Testis (tissue), 2 donors: ENCODE measurements at regions not wholly inside any gene's neighbourhood (a gene's known extent, or its start where the extent isn't known, plus 50 kb on each side); places are given as distances from the start of the nearest gene placed in this dataset.

ENCODE experiments used
- DNase-seq: peaks from one replicate; pipeline ENCODE4 v3.0.0-alpha.2; 2019
- H3K27ac ChIP-seq, 2 donors: fragments of 200-600 bp; sonication (generic); one replicate each; pipeline ENCODE4 v1.5.1; 2019
- H3K27me3 ChIP-seq: fragments of 200-600 bp; sonication (generic); one replicate; pipeline ENCODE4 v1.5.1; 2019
- H3K36me3 ChIP-seq: fragments of 200-600 bp; sonication (generic); one replicate; pipeline ENCODE4 v1.5.1; 2017; ENCODE audit warnings: low read depth; ENCODE audit errors: missing control alignments
- H3K4me1 ChIP-seq: fragments of 200-600 bp; sonication (generic); one replicate; pipeline ENCODE4 v1.5.1; 2019
- H3K4me3 ChIP-seq, 2 donors: fragments of 200-600 bp; sonication (generic); one replicate each; pipeline ENCODE4 v1.5.1; 2017 to 2019
- H3K9me3 ChIP-seq: fragments of 200-600 bp; sonication (generic); one replicate; pipeline ENCODE4 v1.5.1; 2017
- CTCF ChIP-seq, 3 experiments: fragments of 450-650 bp in 2 of 3; fragments of 200-600 bp in 1 of 3; sonication (generic) in 1 of 3; IDR thresholded peaks; one replicate each; pipeline ENCODE4 v1.5.1; 2016 to 2019; ENCODE audit warnings: antibody characterized with exemption in 3 of 3, mild to moderate bottlenecking in 2 of 3, moderate library complexity in 1 of 3
- POLR2A ChIP-seq: fragments of 450-650 bp; IDR thresholded peaks from one replicate; pipeline ENCODE4 v1.6.1; 2017; ENCODE audit warnings: antibody characterized with exemption, mild to moderate bottlenecking, moderate library complexity
- WGBS, 2 donors: methylation state at CpG; one replicate each; pipeline ENCODE4 v1.1.5; 2018; 5-methylcytosine and 5-hydroxymethylcytosine counted together
- intact Hi-C: fragments of 100-400 bp; cut with DNase I; formaldehyde crosslinking; loops from one replicate; pipeline ENCODE4 v1.15.1; 2023; ENCODE audit warnings: low total_unique reads

- no peaks in the 10 kb centered on the region for H3K4me1 ChIP-seq
- H3K27ac ChIP-seq, result no peak overlapping the region
- no peak for DNase-seq
- no peaks in the 10 kb centered on the region for H3K27me3 ChIP-seq
- H3K9me3 ChIP-seq, result no peaks in the 10 kb centered on the region
- intact Hi-C loops, result no loop called here
- 79 to 83% methylated on average over 18 of the region's 18 CpGs for WGBS, 2 donors
- no peaks in the 10 kb centered on the region for H3K36me3 ChIP-seq
- no peak for TF ChIP-seq CTCF (IDR thresholded peaks at IDR 0.05)
- no peak for TF ChIP-seq POLR2A
- no peak overlapping the region for H3K4me3 ChIP-seq
These were observed 648.5 kb downstream of the BRD1 start for GRCh38 chr22:49179175-49179574.

- no peak overlapping the region for H3K4me3 ChIP-seq
- intact Hi-C loops, result no loop called here
- no peaks in the 10 kb centered on the region for H3K9me3 ChIP-seq
These were observed 649.2 kb downstream of the BRD1 start for GRCh38 chr22:49178246-49179005.

GRCh38 chr22:49177666-49178065 lies 650.0 kb downstream of the BRD1 start:
- Histone ChIP-seq H3K4me3 (no peak overlapping the region), H3K27ac (no peak overlapping the region), H3K27me3 (no peaks in the 10 kb centered on the region), H3K4me1 (no peaks in the 10 kb centered on the region), H3K9me3 (no peaks in the 10 kb centered on the region), H3K36me3 (no peaks in the 10 kb centered on the region)
- TF ChIP-seq CTCF (IDR thresholded peaks at IDR 0.05), result no peak
- no peak for TF ChIP-seq POLR2A
- no peak for DNase-seq
- intact Hi-C loops, result no loop called here
- WGBS, 2 donors, result 82 to 85% methylated on average over 10 to 12 of the region's 12 CpGs

More at GRCh38 chr22:49178246-49179005, 649.2 kb downstream of the BRD1 start:
- TF ChIP-seq POLR2A (no peak), CTCF (IDR thresholded peaks at IDR 0.05) (no peak)
- no peak for DNase-seq
- no peaks in the 10 kb centered on the region for H3K27me3 ChIP-seq
- WGBS, 2 donors, result 76 to 84% methylated on average over 4 to 25 of the region's 26 CpGs
- no peak overlapping the region for H3K27ac ChIP-seq
- no peaks in the 10 kb centered on the region for H3K36me3 ChIP-seq
- H3K4me1 ChIP-seq, result no peaks in the 10 kb centered on the region

GRCh38 chr22:49176956-49177355 lies 650.7 kb downstream of the BRD1 start:
- 81 to 100% methylated on average over 5 to 6 of the region's 6 CpGs for WGBS, 2 donors
- DNase-seq, result no peak
- intact Hi-C loops, result no loop called here
- H3K27ac ChIP-seq, result no peak overlapping the region
- no peaks in the 10 kb centered on the region for H3K9me3 ChIP-seq
- no peaks in the 10 kb centered on the region for H3K27me3 ChIP-seq
- H3K4me1 ChIP-seq, result no peaks in the 10 kb centered on the region
- TF ChIP-seq CTCF (IDR thresholded peaks at IDR 0.05), result no peak
- TF ChIP-seq POLR2A, result no peak
- no peak overlapping the region for H3K4me3 ChIP-seq
- no peaks in the 10 kb centered on the region for H3K36me3 ChIP-seq

- TF ChIP-seq POLR2A (no peak), CTCF (IDR thresholded peaks at IDR 0.05) (no peak)
- Histone ChIP-seq H3K4me3 (no peak overlapping the region), H3K36me3 (no peaks in the 10 kb centered on the region), H3K9me3 (no peaks in the 10 kb centered on the region), H3K4me1 (no peaks in the 10 kb centered on the region), H3K27ac (no peak overlapping the region), H3K27me3 (no peaks in the 10 kb centered on the region)
- no peak for DNase-seq
- WGBS, 2 donors, result 77 to 83% methylated on average over 4 of the region's 4 CpGs
- intact Hi-C loops, result no loop called here
These were observed 657.6 kb downstream of the BRD1 start for GRCh38 chr22:49170053-49170452.
